Activated effector memory CD4-positive, alpha-beta T cell treated with Interleukin-2 at 50 U/mL for 16 hours (primary cell): ENCODE measurements at regions not wholly inside any gene's neighbourhood (a gene's known extent, or its start where the extent isn't known, plus 50 kb on each side); places are given as distances from the start of the nearest gene placed in this dataset.

Experiments used
- DNase-seq: peaks from one replicate; pipeline ENCODE4 v3.0.0-alpha.2; 2020

GRCh38 chr5:8150791-8151190, 281.8 kb downstream of the MTRR start:
- DNase-seq: no peak

DNA sequence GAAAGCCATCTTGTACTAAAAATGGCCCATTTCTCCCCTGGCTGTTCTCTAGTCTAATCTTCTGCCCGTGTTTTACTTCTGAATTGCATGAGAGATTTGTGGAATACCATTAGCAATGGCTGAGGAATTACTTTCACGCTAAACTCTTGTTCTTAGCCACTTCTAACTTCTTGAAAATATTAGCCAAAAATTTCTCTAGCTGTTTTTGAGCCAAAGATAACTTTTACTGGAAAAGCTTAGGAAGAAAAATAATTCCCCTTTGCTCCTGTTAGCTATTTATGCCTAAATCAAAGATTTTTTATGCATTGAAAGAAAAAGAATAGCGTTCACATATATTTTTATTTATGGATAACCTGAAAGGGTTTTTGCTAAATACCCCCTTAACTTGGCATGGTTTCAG, 287.8 kb downstream of the MTRR start:
- DNase-seq: no peak

DNA sequence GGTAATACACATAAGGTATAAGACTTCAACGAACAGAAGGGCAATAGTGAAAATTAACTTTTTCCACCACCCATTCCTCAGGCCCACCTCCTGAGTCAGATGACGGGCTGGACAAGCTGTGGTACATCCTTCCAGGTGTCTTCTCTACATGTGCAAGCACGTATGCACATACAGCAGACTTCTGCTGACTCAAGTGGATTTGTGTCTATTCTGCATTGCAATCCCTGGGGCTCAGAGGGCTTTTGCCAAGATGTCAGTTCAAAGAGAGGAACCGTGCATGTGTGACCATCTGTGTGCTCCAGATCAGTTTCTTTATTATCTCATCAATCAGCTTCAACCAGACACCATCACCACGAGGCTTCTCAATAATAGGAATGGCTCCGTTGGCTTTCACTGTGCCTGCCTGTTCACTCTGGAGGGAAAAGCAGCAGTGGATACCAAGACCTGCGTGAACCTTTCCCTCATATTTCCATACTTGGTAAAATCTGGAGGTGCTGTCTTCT, 288.4 kb downstream of the MTRR start:
- no peak for DNase-seq

- no peak for DNase-seq
Measured at GRCh38 chr5:8176101-8176693, 307.2 kb downstream of the MTRR start.

DNA sequence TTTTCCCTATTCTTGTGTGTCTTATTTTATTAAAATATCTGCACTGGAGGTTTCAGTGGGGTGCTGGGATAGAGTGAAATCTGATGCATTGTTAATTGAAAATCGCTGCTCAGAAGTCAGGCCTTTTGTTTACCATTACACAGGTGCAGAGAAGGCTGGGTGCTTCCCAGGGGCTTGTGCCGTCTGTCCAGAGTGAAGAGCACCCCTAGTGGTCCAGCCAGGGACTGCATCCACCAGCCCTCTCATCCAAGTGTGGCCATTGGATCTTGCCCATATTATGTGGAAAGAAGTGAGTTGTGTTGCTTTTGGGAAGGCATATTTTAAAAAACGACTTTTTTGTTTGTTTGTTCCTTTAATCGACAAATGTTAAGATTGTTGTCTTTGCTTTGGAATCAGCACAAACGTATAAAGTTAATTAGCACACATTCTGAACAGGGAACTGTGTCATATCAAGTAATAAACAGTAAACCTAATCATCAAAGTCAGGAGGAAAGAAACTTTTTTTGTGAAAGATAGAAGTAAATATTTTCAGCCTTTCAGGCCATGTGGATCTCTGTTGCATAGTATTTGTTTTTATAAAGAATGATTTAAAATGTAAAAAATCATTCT, 315.6 kb downstream of the MTRR start:
- DNase-seq: no peak

- no peak for DNase-seq
Measured at GRCh38 chr5:8185852-8186251, 316.9 kb downstream of the MTRR start.

DNA sequence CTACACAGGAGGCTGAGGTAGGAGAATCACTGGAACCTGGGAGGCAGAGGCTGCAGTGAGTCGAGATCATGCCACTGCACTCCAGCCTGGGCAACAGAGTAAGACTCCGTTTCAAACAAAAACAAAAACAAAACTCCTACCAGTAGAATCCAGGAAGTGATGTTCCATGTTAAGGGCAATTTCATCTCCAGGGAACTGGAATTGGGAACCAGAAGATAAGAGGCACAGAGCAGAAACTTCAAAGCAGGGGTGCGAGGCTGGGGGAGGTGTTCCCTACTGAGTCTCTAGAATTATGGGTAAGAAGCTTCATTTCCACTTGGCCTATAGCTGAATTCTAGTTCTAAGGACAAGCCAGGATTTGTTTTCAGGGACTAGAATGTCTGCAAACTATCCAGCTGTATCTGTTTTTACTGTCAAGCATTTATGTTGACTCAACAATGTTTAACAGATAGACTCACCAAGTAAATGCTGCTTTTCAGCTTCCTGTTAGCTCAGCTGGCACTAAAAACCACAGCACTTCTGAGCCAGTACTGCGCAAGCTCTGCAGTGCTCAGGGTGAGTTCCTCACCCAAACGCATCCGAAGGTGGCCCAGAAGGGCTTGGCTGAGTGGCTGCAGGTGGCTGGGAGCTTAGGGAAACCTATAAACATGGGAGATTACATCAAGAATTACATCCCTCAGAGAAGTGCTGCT, 320.1 kb downstream of the MTRR start:
- DNase-seq: no peak

GRCh38 chr5:8192840-8193239, 323.9 kb downstream of the MTRR start:
- DNase-seq: no peak

GRCh38 chr5:8196061-8196460, 327.1 kb downstream of the MTRR start:
- DNase-seq: no peak

GRCh38 chr5:8208307-8208706, 339.4 kb downstream of the MTRR start:
- no peak for DNase-seq

DNA sequence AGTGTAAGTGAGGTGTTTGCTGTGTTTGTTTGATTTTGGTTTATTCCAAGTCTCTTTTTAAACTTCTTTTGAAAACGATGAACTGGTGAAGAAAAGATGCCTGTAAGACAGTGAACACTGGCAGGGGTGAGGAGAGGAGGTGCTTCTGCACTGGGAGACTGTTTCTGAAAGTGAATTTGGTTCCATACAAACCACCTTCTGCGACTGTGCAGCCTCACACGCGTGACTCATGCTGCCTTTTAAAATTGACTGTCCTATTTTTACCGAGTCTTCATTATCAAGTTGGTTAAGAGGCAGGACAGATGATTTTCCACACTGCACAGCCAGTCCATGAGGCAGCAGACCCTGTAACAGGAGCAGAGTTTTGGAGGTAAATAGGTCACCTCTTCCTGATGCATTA, 340.6 kb downstream of the MTRR start:
- DNase-seq: no peak

GRCh38 chr5:8213701-8214240, 344.8 kb downstream of the MTRR start:
- DNase-seq: no peak

GRCh38 chr5:8216921-8217320, 348.0 kb downstream of the MTRR start:
- no peak for DNase-seq

DNA sequence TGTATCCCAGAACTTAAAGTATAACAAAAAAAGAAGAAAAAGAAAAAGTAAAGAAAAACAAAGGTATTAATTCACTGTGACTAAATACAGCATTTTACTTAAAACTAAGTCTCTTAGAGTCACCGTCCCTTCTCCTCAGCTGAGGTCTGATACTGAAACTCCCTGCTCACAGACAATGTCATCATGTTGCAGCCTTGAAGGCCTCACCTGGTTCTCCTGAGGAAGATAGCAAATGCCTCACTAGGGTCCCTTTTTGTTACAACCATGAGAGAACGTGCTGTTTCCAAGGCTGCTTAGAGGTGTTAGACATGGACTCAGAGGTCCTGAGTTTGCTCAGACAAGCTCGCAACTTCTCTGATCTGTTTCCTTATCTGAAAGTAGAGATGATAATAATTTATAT, 357.2 kb downstream of the MTRR start:
- no peak for DNase-seq

GRCh38 chr5:8227112-8227511, 358.2 kb downstream of the MTRR start:
- no peak for DNase-seq

GRCh38 chr5:8229551-8229950, 360.6 kb downstream of the MTRR start:
- DNase-seq: no peak

DNA sequence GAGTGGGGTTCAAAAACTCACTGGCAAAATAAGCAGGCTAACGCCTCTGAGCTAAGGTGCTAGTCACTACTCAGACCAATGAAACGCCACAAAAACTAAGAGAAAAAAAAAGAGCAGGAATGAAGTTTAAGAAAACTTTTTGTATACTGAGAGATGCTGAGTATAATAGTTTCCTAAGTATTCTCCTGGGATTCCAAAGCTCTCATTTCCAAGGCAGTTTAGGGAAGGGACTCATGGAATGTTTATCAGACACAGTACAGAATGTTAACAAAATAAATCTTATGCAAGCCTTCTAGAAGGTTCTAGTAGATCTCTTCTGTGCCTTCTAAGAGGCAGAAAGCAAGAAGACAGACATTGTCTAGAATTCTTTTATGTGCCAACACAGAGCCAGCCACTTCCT, 361.9 kb downstream of the MTRR start:
- no peak for DNase-seq

DNA sequence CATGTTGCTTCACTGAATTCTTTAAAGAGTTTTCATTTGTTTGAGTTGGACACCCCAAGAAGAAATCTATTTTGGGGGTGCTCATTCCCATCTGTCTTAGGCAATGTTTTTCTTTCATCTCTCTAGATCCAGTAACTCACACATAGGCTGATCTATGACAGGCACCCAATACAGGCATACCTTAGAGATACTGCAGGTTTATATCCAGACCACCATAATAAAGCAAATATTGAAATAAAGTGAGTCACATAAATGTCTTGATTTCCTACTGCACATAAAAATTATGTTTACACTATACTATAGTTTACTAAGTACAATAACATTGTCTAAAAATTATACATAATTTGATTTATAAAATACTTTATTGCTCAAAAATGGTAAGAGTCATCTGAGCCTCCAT, 364.5 kb downstream of the MTRR start:
- DNase-seq: no peak

DNA sequence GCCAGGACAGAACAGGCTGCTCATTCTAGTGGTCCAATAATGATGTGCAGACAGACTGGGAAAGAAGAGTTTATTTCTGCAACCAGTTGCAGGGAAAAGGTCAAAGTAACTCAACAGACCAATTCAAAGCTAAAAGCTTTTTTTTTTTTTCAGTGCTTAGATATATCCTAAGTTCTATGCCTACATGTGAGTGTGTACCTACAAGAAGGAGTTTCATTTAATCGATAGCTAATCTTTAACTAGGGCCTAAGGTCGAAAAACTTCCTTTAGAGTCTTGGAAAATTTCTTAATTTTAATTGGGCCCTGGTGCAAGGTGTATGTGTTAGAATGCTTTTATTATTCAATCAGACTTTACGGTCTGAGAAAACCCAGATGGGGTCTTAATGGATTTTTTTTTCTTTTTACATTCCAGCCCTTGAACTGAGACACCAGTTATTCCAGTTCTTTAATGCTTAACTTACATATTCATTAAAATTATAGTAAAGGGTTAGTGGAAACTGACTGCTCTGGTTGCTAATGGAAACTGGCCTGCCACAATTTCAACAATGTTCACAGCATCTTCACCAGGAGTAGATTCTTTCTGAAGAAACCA, 365.3 kb downstream of the MTRR start:
- DNase-seq: no peak

GRCh38 chr5:8238080-8238479, 369.1 kb downstream of the MTRR start:
- no peak for DNase-seq

- DNase-seq: no peak
Measured at GRCh38 chr5:8239198-8239597, 370.2 kb downstream of the MTRR start.

DNA sequence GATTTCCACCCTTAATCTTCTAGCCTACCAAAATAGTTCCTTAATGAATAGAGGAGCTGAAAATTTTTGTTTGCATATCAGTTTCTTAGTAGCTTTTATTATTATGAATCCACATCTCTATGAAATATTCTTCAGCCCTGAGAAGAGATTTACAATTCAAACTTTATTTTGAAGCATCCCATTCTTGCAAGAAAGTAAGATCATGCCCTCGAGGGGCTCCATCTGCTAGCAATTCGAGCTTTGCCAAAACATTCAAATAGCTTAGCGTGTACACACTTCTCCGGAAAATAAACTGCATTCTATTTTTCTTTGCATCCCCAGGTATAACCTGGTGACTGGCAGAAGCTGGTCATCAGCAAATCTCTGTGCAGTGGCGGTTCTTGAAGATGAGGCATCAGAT, 370.7 kb downstream of the MTRR start:
- no peak for DNase-seq

DNA sequence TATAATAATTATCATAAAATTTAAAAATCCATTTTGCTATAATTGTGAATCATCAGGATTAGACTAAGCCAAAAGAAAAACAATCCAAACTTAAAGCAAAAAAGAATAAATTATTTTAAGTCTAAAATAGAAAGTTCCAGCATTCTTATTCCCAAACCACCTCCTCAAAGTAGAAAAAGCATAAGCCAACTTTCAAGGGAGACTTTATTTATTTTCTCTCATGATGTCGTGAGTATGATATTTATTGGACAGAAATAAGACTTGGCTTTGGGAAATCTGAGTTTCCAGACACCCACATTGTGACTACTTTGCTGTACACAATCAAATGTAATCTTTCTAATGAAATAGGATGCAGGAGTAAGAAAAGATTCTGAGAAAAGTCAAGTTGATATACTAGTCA, 372.1 kb downstream of the MTRR start:
- DNase-seq: no peak

DNA sequence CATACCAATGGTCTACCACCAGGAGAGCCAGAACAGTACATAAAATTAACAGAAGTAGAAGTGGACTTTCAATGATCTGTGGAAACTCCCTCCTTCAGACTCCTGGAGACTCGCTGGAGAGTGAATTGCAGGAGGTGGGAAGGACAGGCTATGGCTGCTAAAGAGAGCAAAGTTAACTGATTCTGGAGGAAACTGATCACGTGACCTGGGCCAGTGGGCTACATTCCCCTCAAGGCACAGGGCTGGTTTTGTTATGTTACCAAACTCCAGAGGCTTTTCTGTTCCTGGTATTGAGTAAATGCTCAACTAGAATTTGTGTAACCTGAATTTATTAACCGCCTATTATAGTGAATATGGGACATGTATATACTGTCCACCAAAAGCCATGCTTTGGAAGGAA, 372.6 kb downstream of the MTRR start:
- no peak for DNase-seq
